Activated CD8-positive, alpha-beta T cell treated with anti-CD3 and anti-CD28 coated beads, Interleukin-2, amount 10 ng/mL, durations not matched to agents 7 days and 5 days (primary cell): ENCODE measurements at regions not wholly inside any gene's neighbourhood (a gene's known extent, or its start where the extent isn't known, plus 50 kb on each side); places are given as distances from the start of the nearest gene placed in this dataset.

Experiments
- ATAC-seq: fragments of 150-1000 bp; cut with Tn5 transposase; one replicate; pipeline ENCODE4 v1.10.0; 2021; ENCODE audit warnings: moderate library complexity
- CTCF ChIA-PET: fragments of 350-600 bp; sonication (Branson Sonifier 250); formaldehyde crosslinking; loops from one replicate; lab custom pipeline; 2021; ENCODE audit warnings: antibody characterized with exemption; lab: Charles Lee
- POLR2A ChIA-PET: fragments of 350-600 bp; sonication (Branson Sonifier 250); formaldehyde crosslinking; loops from one replicate; lab custom pipeline; 2021; ENCODE audit warnings: antibody characterized with exemption; lab: Charles Lee
- DNase-seq: peaks from one replicate; pipeline ENCODE4 v3.0.0-alpha.2; 2020
- H3K27ac Mint-ChIP-seq: one replicate; pipeline ENCODE4 v1.8.0; 2021; ENCODE audit warnings: mild to moderate bottlenecking, mixed read lengths
- H3K27me3 Mint-ChIP-seq: one replicate; pipeline ENCODE4 v1.8.0; 2021; ENCODE audit warnings: low read depth, mixed read lengths
- H3K36me3 Mint-ChIP-seq: one replicate; pipeline ENCODE4 v1.8.0; 2021; ENCODE audit warnings: low read depth, mixed read lengths
- H3K4me1 Mint-ChIP-seq: one replicate; pipeline ENCODE4 v1.8.0; 2021; ENCODE audit warnings: low read depth, mixed read lengths
- H3K4me3 Mint-ChIP-seq: one replicate; pipeline ENCODE4 v1.8.0; 2021; ENCODE audit warnings: mild to moderate bottlenecking, mixed read lengths
- H3K9me3 Mint-ChIP-seq: one replicate; pipeline ENCODE4 v1.8.0; 2022; ENCODE audit warnings: mixed read lengths; ENCODE audit not compliant: insufficient read depth

GRCh38 chr11:115886422-115886733 is 382.2 kb upstream of the CADM1 start:
- peaks cover 6% of the 10 kb centered on the region for H3K9me3 Mint-ChIP-seq
- no peak for DNase-seq
- H3K27ac Mint-ChIP-seq = no peak overlapping the region
- H3K4me1 Mint-ChIP-seq = no peaks in the 10 kb centered on the region
- ChIA-PET POLR2A (no interaction called here), CTCF (no interaction called here)
- ATAC-seq = no peak
- no peak overlapping the region for H3K4me3 Mint-ChIP-seq
- H3K36me3 Mint-ChIP-seq = no peaks in the 10 kb centered on the region
- no peaks in the 10 kb centered on the region for H3K27me3 Mint-ChIP-seq

- Mint-ChIP-seq H3K27ac (no peak overlapping the region), H3K4me1 (no peaks in the 10 kb centered on the region), H3K36me3 (no peaks in the 10 kb centered on the region), H3K27me3 (no peaks in the 10 kb centered on the region), H3K9me3 (peaks cover 6% of the 10 kb centered on the region), H3K4me3 (no peak overlapping the region)
- POLR2A ChIA-PET = no interaction called here
- CTCF ChIA-PET = no interaction called here
- no peak for DNase-seq
- ATAC-seq = no peak
Measured at GRCh38 chr11:115885535-115886421, 381.6 kb upstream of the CADM1 start.

- ATAC-seq (no peak), DNase-seq (no peak)
- CTCF ChIA-PET = no interaction called here
- POLR2A ChIA-PET = no interaction called here
- Mint-ChIP-seq H3K27ac (no peak overlapping the region), H3K9me3 (peaks cover 6% of the 10 kb centered on the region), H3K4me3 (no peak overlapping the region), H3K27me3 (no peaks in the 10 kb centered on the region), H3K36me3 (no peaks in the 10 kb centered on the region), H3K4me1 (no peaks in the 10 kb centered on the region)
Measured at GRCh38 chr11:115884800-115885534, 380.8 kb upstream of the CADM1 start.

- H3K27me3 Mint-ChIP-seq = no peaks in the 10 kb centered on the region
- H3K9me3 Mint-ChIP-seq = no peaks in the 10 kb centered on the region
- H3K4me3 Mint-ChIP-seq = no peak overlapping the region
- ATAC-seq = no peak
- POLR2A ChIA-PET = no interaction called here
- no peak overlapping the region for H3K27ac Mint-ChIP-seq
- CTCF ChIA-PET = no interaction called here
- DNase-seq = no peak
- no peaks in the 10 kb centered on the region for H3K4me1 Mint-ChIP-seq
- H3K36me3 Mint-ChIP-seq = no peaks in the 10 kb centered on the region
Measured at GRCh38 chr11:115874843-115875242, 370.6 kb upstream of the CADM1 start.

- H3K27me3 Mint-ChIP-seq = no peaks in the 10 kb centered on the region
- H3K4me1 Mint-ChIP-seq = no peaks in the 10 kb centered on the region
- ChIA-PET POLR2A (no interaction called here), CTCF (no interaction called here)
- H3K4me3 Mint-ChIP-seq = no peak overlapping the region
- ATAC-seq (no peak), DNase-seq (no peak)
- no peak overlapping the region for H3K27ac Mint-ChIP-seq
- H3K36me3 Mint-ChIP-seq = no peaks in the 10 kb centered on the region
- no peaks in the 10 kb centered on the region for H3K9me3 Mint-ChIP-seq
Measured at GRCh38 chr11:115873813-115874212, 369.6 kb upstream of the CADM1 start.

- POLR2A ChIA-PET = no interaction called here
- H3K4me1 Mint-ChIP-seq = no peaks in the 10 kb centered on the region
- H3K27ac Mint-ChIP-seq = no peak overlapping the region
- H3K4me3 Mint-ChIP-seq = no peak overlapping the region
- no peaks in the 10 kb centered on the region for H3K27me3 Mint-ChIP-seq
- no peak for DNase-seq
- no peak for ATAC-seq
- no peaks in the 10 kb centered on the region for H3K9me3 Mint-ChIP-seq
- CTCF ChIA-PET = no interaction called here
- H3K36me3 Mint-ChIP-seq = no peaks in the 10 kb centered on the region
Measured at GRCh38 chr11:115872416-115872815, 368.2 kb upstream of the CADM1 start.

- CTCF ChIA-PET = no interaction called here
- POLR2A ChIA-PET = no interaction called here
- no peaks in the 10 kb centered on the region for H3K9me3 Mint-ChIP-seq
- DNase-seq (no peak), ATAC-seq (no peak)
- H3K4me1 Mint-ChIP-seq = no peaks in the 10 kb centered on the region
- H3K36me3 Mint-ChIP-seq = no peaks in the 10 kb centered on the region
- no peaks in the 10 kb centered on the region for H3K27me3 Mint-ChIP-seq
- H3K27ac Mint-ChIP-seq = no peak overlapping the region
- no peak overlapping the region for H3K4me3 Mint-ChIP-seq
Measured at GRCh38 chr11:115871161-115871760, 367.0 kb upstream of the CADM1 start.

GRCh38 chr11:115869780-115870431 is 365.7 kb upstream of the CADM1 start:
- ATAC-seq (no peak), DNase-seq (no peak)
- H3K27me3 Mint-ChIP-seq = no peaks in the 10 kb centered on the region
- POLR2A ChIA-PET = no interaction called here
- H3K27ac Mint-ChIP-seq = no peak overlapping the region
- H3K4me1 Mint-ChIP-seq = no peaks in the 10 kb centered on the region
- H3K4me3 Mint-ChIP-seq = no peak overlapping the region
- no peaks in the 10 kb centered on the region for H3K9me3 Mint-ChIP-seq
- no peaks in the 10 kb centered on the region for H3K36me3 Mint-ChIP-seq
- CTCF ChIA-PET = no interaction called here

- ATAC-seq (no peak), DNase-seq (no peak)
- ChIA-PET POLR2A (no interaction called here), CTCF (no interaction called here)
- H3K4me3 Mint-ChIP-seq = no peak overlapping the region
- no peaks in the 10 kb centered on the region for H3K4me1 Mint-ChIP-seq
- H3K27me3 Mint-ChIP-seq = no peaks in the 10 kb centered on the region
- H3K36me3 Mint-ChIP-seq = no peaks in the 10 kb centered on the region
- no peaks in the 10 kb centered on the region for H3K9me3 Mint-ChIP-seq
- H3K27ac Mint-ChIP-seq = no peak overlapping the region
Measured at GRCh38 chr11:115869131-115869530, 364.9 kb upstream of the CADM1 start.

GRCh38 chr11:115860246-115860645 is 356.0 kb upstream of the CADM1 start:
- Mint-ChIP-seq H3K9me3 (peaks cover 5% of the 10 kb centered on the region), H3K27me3 (no peaks in the 10 kb centered on the region), H3K4me1 (no peaks in the 10 kb centered on the region), H3K36me3 (no peaks in the 10 kb centered on the region), H3K4me3 (no peak overlapping the region), H3K27ac (no peak overlapping the region)
- CTCF ChIA-PET = no interaction called here
- POLR2A ChIA-PET = no interaction called here
- ATAC-seq (no peak), DNase-seq (no peak)

GRCh38 chr11:115848611-115849010 is 344.4 kb upstream of the CADM1 start:
- no peak for ATAC-seq
- no peaks in the 10 kb centered on the region for H3K9me3 Mint-ChIP-seq
- H3K27me3 Mint-ChIP-seq = no peaks in the 10 kb centered on the region
- no peak for DNase-seq
- no peak overlapping the region for H3K4me3 Mint-ChIP-seq
- H3K36me3 Mint-ChIP-seq = no peaks in the 10 kb centered on the region
- POLR2A ChIA-PET = no interaction called here
- CTCF ChIA-PET = no interaction called here
- H3K27ac Mint-ChIP-seq = no peak overlapping the region
- no peaks in the 10 kb centered on the region for H3K4me1 Mint-ChIP-seq

GRCh38 chr11:115848080-115848479 is 343.9 kb upstream of the CADM1 start:
- H3K27me3 Mint-ChIP-seq = no peaks in the 10 kb centered on the region
- H3K27ac Mint-ChIP-seq = no peak overlapping the region
- no peaks in the 10 kb centered on the region for H3K4me1 Mint-ChIP-seq
- CTCF ChIA-PET = no interaction called here
- H3K36me3 Mint-ChIP-seq = no peaks in the 10 kb centered on the region
- H3K4me3 Mint-ChIP-seq = no peak overlapping the region
- no peaks in the 10 kb centered on the region for H3K9me3 Mint-ChIP-seq
- POLR2A ChIA-PET = no interaction called here
- ATAC-seq (no peak), DNase-seq (no peak)
